AG04450 (cell line): ENCODE measurements at regions not wholly inside any gene's neighbourhood (a gene's known extent, or its start where the extent isn't known, plus 50 kb on each side); places are given as distances from the start of the nearest gene placed in this dataset.

Experiments
- CTCF ChIA-PET: fragments of 300-600, 350-600 bp; formaldehyde crosslinking; extraction: SDS; loops from one replicate; lab custom pipeline; 2022; ENCODE audit warnings: antibody characterized with exemption, inconsistent platforms; lab: Charles Lee
- POLR2A ChIA-PET: fragments of 350-600 bp; formaldehyde crosslinking; extraction: SDS; loops from one replicate; lab custom pipeline; 2021; ENCODE audit warnings: antibody characterized with exemption, inconsistent platforms; lab: Yijun Ruan, JAX
- DNase-seq: peaks from one replicate; pipeline ENCODE4 v3.0.0-alpha.2; 2011; ENCODE audit warnings: low read depth, low spot score
- H3K27ac ChIP-seq: one replicate; pipeline ENCODE4 v1.5.1; 2012; ENCODE audit warnings: low read depth, low read length, control low read depth
- H3K27me3 ChIP-seq: one replicate; pipeline ENCODE4 v1.6.0; 2012; ENCODE audit warnings: low read length; ENCODE audit not compliant: control insufficient read depth, insufficient read depth
- H3K4me3 ChIP-seq: 2 replicates; pipeline ENCODE4 v1.5.1; 2011; ENCODE audit warnings: mild to moderate bottlenecking, low read depth, low read length, control low read depth
- H3K9me3 ChIP-seq: 2 replicates; pipeline ENCODE4 v1.5.1; 2012; ENCODE audit warnings: low read length; ENCODE audit not compliant: control insufficient read depth, insufficient read depth
- CTCF ChIP-seq: IDR thresholded peaks from 2 replicates; pipeline ENCODE4 v1.5.1; 2011; ENCODE audit warnings: low read depth, low read length, control low read depth, inconsistent platforms

GRCh38 chr3:27656790-27657189 is 65.3 kb downstream of the EOMES start:
- no peaks in the 10 kb centered on the region for H3K27me3 ChIP-seq
- no peaks in the 10 kb centered on the region for H3K9me3 ChIP-seq
- ChIA-PET POLR2A (no interaction called here), CTCF (interaction anchor here (0.6 to 2.0 kb wide), 5 partner anchors 9 to 189 kb away, joined by 3 to 6 read pairs (median 5); no protein-coding TSS in a partner anchor)
- no peak for DNase-seq
- no peak overlapping the region for H3K27ac ChIP-seq
- no peak overlapping the region for H3K4me3 ChIP-seq
- TF ChIP-seq CTCF, result no peak

- Histone ChIP-seq H3K27ac (no peak overlapping the region), H3K4me3 (no peak overlapping the region), H3K27me3 (no peaks in the 10 kb centered on the region), H3K9me3 (no peaks in the 10 kb centered on the region)
- DNase-seq, result no peak
- no peak for TF ChIP-seq CTCF
- ChIA-PET POLR2A (no interaction called here), CTCF (interaction anchor here (1.6 kb wide), 1 partner anchor 188 kb away, joined by 5 read pairs; no protein-coding TSS in a partner anchor)
Observed at GRCh38 chr3:27655547-27655946, 66.6 kb downstream of the EOMES start.

DNA sequence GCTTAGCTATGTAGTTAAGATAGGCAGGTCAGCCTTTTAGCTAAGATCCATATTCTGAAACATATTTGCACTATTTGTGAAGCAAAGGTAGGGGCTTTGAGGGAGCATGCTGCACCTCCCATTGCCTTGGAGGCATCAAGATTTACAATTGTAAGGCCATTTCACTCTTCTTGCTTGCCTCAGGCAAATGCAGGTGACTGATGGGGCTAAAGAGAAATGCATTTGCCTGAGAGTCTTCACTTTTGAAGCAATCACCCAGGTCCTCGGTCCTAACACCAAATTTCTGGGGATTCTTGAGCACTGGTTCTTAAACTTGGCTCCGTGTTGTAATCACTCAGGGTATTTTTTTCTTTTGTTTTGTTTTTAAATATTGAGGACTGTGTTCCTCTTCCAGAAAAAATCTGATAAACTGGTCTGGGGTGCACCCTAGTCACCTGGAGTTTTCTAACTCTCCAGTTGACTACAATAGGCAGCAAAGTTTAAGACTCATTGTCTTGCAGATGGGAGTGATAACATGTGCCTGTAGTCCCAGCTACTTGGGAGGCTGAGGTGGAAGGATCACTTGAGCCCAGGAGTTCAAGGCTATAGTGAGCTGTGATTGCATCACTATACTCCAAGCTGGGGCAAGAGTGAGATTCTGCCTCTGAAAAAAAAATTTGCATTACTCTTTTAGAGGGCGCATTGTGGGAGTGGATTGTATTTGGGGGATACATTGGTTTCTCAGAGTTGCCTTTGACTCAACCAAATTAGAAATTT is 68.1 kb downstream of the EOMES start:
- H3K9me3 ChIP-seq, result no peaks in the 10 kb centered on the region
- TF ChIP-seq CTCF, result no peak
- no peak overlapping the region for H3K27ac ChIP-seq
- ChIA-PET CTCF (no interaction called here), POLR2A (no interaction called here)
- no peak for DNase-seq
- H3K4me3 ChIP-seq, result no peak overlapping the region
- H3K27me3 ChIP-seq, result no peaks in the 10 kb centered on the region

DNA sequence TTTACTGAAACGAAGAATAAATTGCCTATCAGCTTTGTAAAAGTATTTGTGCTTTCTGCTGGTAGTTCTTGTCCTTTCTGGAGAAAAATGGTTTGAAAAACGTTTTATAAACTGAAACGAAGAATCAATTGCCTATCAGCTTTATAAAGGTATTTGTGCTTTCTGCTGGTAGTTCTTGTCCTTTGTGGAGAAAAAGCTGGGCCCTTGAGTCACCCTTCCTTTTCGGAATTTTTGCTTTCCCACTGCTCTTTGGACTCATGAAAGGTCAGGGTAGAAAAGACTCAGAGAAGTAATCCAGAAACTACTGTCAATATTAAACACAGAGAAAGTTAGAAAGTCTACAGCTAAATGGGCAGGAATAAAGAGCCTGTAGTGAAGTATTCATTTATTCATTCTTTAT is 72.8 kb downstream of the EOMES start:
- ChIA-PET CTCF (interaction anchor here (2.0 kb wide), 1 partner anchor 10 kb away, joined by 7 read pairs; no protein-coding TSS in a partner anchor), POLR2A (no interaction called here)
- TF ChIP-seq CTCF, result no peak
- H3K4me3 ChIP-seq, result no peak overlapping the region
- no peaks in the 10 kb centered on the region for H3K9me3 ChIP-seq
- DNase-seq, result no peak
- H3K27ac ChIP-seq, result no peak overlapping the region
- H3K27me3 ChIP-seq, result no peaks in the 10 kb centered on the region

DNA sequence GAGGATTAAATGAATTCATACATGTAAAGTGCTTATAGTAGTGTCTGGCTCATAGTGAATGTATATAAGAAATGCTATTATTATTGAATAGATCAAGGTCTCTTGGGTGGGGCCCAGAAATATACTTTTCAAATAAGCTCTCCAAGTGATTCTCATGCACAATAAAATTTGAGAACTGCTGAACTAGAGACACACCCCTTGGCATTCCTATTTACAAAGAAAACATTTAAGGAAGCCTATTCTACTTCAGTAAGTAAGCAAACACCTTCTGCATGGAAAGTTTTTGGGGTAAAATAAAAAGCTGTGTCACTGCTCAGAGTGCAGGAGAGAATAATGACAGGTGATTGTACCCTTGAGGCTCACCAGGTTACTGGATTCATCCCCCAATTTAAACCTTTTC is 75.2 kb downstream of the EOMES start:
- Histone ChIP-seq H3K27me3 (no peaks in the 10 kb centered on the region), H3K4me3 (no peak overlapping the region), H3K27ac (no peak overlapping the region), H3K9me3 (no peaks in the 10 kb centered on the region)
- no peak for TF ChIP-seq CTCF
- no peak for DNase-seq
- CTCF ChIA-PET, result interaction anchor here (0.6 to 1.9 kb wide), 2 partner anchors 13 to 47 kb away, joined by 3 to 5 read pairs; no protein-coding TSS in a partner anchor
- POLR2A ChIA-PET, result no interaction called here
